H1 (cell line): ENCODE measurements at regions not wholly inside any gene's neighbourhood (a gene's known extent, or its start where the extent isn't known, plus 50 kb on each side); places are given as distances from the start of the nearest gene placed in this dataset.

Experiments
- ASH2L ChIP-seq: fragments of 200-600, 300-600 bp; sonication (generic); IDR thresholded peaks from one replicate; pipeline ENCODE4 v1.7.1; 2017; ENCODE audit warnings: low read length
- BACH1 ChIP-seq: IDR thresholded peaks from 2 replicates; pipeline ENCODE4 v1.6.1; 2012; ENCODE audit warnings: low read length, improper control_type of control experiment
- CTBP2 ChIP-seq: IDR thresholded peaks from 2 replicates; pipeline ENCODE4 v1.7.0; 2011; ENCODE audit warnings: borderline replicate concordance, mild to moderate bottlenecking, moderate library complexity, mixed read lengths, low read length; ENCODE audit not compliant: insufficient read depth, insufficient read length
- FOSL1 ChIP-seq: IDR thresholded peaks from 2 replicates; pipeline ENCODE4 v1.6.1; 2011; ENCODE audit warnings: mild to moderate bottlenecking, low read depth, low read length, moderate library complexity; ENCODE audit not compliant: insufficient read depth
- GABPA ChIP-seq: IDR thresholded peaks from 2 replicates; pipeline ENCODE4 v1.6.1; 2011; ENCODE audit warnings: mild to moderate bottlenecking, low read length, moderate library complexity, borderline replicate concordance; ENCODE audit not compliant: insufficient read depth
- HDAC2 ChIP-seq, 2 experiments: fragments of 300-600 bp in 1 of 2; sonication (generic) in 1 of 2; IDR thresholded peaks; 2 replicates each; pipeline ENCODE4 v1.6.1; 2011 to 2012; ENCODE audit warnings: low read depth in 2 of 2, low read length in 2 of 2, mild to moderate bottlenecking in 2 of 2, moderate library complexity in 2 of 2, borderline replicate concordance in 1 of 2, inconsistent platforms in 1 of 2
- KDM1A ChIP-seq: fragments of 200-600, 300-600 bp; sonication (generic); IDR thresholded peaks from 2 replicates; pipeline ENCODE4 v1.7.1; 2016; ENCODE audit warnings: mild to moderate bottlenecking, low read length, borderline replicate concordance
- MAFK ChIP-seq: IDR thresholded peaks from 2 replicates; pipeline ENCODE4 v1.6.1; 2012; ENCODE audit warnings: low read depth, mild to moderate bottlenecking, improper control_type of control experiment, low read length
- NRF1 ChIP-seq: IDR thresholded peaks from 2 replicates; pipeline ENCODE4 v1.6.1; 2011; ENCODE audit warnings: mild to moderate bottlenecking, low read depth, low read length, improper control_type of control experiment
- POLR2AphosphoS5 ChIP-seq: IDR thresholded peaks from 2 replicates; pipeline ENCODE4 v1.6.1; 2011; ENCODE audit warnings: low read depth, low read length
- SRF ChIP-seq: IDR thresholded peaks from 2 replicates; pipeline ENCODE4 v1.6.1; 2011; ENCODE audit warnings: mild to moderate bottlenecking, low read depth, low read length, moderate library complexity
- TBP ChIP-seq: IDR thresholded peaks from 2 replicates; pipeline ENCODE4 v1.6.1; 2011; ENCODE audit warnings: low read depth, low read length, improper control_type of control experiment
- TF ChIP-seq, protein P1 (sequence below): fragments of 300-600 bp; sonication (generic); IDR thresholded peaks from 2 replicates; pipeline ENCODE4 v1.7.1; 2012; ENCODE audit warnings: low read length, moderate library complexity, mild to moderate bottlenecking, inconsistent platforms; ENCODE audit not compliant: insufficient replicate concordance

DNA sequence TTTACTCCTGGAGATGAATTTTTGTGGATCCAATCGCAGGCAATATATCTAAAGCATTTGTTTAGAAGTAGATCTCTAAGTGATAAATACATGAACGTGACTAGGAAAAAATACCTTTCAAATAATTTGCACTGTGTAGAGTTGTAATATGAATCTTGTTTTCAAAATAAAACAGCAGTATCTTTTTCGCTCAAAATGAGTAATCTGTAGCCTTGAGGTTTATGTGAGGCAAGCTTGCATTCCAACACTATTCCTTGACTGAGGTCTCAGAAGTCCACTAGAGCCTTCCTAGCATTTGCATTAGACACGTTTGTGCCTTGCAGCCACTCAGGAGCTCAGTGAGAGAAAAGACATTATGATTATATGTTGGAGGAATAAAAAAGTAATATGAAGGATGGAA is 138.3 kb upstream of the ROBO1 start (continued):
- TF ChIP-seq, protein P1, sequence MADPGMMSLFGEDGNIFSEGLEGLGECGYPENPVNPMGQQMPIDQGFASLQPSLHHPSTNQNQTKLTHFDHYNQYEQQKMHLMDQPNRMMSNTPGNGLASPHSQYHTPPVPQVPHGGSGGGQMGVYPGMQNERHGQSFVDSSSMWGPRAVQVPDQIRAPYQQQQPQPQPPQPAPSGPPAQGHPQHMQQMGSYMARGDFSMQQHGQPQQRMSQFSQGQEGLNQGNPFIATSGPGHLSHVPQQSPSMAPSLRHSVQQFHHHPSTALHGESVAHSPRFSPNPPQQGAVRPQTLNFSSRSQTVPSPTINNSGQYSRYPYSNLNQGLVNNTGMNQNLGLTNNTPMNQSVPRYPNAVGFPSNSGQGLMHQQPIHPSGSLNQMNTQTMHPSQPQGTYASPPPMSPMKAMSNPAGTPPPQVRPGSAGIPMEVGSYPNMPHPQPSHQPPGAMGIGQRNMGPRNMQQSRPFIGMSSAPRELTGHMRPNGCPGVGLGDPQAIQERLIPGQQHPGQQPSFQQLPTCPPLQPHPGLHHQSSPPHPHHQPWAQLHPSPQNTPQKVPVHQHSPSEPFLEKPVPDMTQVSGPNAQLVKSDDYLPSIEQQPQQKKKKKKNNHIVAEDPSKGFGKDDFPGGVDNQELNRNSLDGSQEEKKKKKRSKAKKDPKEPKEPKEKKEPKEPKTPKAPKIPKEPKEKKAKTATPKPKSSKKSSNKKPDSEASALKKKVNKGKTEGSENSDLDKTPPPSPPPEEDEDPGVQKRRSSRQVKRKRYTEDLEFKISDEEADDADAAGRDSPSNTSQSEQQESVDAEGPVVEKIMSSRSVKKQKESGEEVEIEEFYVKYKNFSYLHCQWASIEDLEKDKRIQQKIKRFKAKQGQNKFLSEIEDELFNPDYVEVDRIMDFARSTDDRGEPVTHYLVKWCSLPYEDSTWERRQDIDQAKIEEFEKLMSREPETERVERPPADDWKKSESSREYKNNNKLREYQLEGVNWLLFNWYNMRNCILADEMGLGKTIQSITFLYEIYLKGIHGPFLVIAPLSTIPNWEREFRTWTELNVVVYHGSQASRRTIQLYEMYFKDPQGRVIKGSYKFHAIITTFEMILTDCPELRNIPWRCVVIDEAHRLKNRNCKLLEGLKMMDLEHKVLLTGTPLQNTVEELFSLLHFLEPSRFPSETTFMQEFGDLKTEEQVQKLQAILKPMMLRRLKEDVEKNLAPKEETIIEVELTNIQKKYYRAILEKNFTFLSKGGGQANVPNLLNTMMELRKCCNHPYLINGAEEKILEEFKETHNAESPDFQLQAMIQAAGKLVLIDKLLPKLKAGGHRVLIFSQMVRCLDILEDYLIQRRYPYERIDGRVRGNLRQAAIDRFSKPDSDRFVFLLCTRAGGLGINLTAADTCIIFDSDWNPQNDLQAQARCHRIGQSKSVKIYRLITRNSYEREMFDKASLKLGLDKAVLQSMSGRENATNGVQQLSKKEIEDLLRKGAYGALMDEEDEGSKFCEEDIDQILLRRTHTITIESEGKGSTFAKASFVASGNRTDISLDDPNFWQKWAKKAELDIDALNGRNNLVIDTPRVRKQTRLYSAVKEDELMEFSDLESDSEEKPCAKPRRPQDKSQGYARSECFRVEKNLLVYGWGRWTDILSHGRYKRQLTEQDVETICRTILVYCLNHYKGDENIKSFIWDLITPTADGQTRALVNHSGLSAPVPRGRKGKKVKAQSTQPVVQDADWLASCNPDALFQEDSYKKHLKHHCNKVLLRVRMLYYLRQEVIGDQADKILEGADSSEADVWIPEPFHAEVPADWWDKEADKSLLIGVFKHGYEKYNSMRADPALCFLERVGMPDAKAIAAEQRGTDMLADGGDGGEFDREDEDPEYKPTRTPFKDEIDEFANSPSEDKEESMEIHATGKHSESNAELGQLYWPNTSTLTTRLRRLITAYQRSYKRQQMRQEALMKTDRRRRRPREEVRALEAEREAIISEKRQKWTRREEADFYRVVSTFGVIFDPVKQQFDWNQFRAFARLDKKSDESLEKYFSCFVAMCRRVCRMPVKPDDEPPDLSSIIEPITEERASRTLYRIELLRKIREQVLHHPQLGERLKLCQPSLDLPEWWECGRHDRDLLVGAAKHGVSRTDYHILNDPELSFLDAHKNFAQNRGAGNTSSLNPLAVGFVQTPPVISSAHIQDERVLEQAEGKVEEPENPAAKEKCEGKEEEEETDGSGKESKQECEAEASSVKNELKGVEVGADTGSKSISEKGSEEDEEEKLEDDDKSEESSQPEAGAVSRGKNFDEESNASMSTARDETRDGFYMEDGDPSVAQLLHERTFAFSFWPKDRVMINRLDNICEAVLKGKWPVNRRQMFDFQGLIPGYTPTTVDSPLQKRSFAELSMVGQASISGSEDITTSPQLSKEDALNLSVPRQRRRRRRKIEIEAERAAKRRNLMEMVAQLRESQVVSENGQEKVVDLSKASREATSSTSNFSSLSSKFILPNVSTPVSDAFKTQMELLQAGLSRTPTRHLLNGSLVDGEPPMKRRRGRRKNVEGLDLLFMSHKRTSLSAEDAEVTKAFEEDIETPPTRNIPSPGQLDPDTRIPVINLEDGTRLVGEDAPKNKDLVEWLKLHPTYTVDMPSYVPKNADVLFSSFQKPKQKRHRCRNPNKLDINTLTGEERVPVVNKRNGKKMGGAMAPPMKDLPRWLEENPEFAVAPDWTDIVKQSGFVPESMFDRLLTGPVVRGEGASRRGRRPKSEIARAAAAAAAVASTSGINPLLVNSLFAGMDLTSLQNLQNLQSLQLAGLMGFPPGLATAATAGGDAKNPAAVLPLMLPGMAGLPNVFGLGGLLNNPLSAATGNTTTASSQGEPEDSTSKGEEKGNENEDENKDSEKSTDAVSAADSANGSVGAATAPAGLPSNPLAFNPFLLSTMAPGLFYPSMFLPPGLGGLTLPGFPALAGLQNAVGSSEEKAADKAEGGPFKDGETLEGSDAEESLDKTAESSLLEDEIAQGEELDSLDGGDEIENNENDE: no peak
- TF ChIP-seq FOSL1 (no peak), SRF (no peak), NRF1 (no peak), CTBP2 (no peak), MAFK (no peak), KDM1A (no peak), POLR2AphosphoS5 (no peak), HDAC2 (IDR thresholded peaks at IDR 0.05; ENCODE audit: borderline replicate concordance in 1 of 2, low read depth in 2 of 2, low read length in 2 of 2) (no peak), ASH2L (no peak), BACH1 (no peak), GABPA (no peak), TBP (no peak)
